ENCODE measurements at regions not wholly inside any gene's neighbourhood (a gene's known extent, or its start where the extent isn't known, plus 50 kb on each side); places are given as distances from the start of the nearest gene placed in this dataset.

DNA sequence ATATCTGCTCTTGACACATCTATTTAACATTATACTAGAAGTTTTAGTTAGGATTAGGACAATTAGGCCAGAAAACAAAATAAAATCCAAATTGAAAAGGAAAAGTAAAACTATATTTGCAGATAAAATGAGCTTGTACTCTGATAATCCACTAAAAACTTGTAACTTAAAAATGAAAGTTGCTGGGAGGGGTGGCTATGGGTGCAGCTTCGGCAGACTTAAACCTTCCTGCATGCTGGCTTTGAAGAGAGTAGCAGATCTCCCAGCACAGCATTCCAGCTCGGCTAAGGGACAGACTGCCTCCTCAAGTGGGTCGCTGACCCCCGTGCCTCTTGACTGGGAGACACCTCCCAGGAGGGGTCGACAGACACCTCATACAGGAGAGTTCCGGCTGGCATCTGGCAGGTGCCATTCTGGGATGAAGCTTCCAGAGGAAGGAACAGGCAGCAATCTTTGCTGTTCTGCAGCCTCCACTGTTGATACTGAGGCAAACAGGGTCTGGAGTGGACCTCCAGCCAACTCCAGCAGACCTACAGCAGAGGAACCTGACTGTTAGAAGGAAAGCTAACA is 2379.9 kb downstream of the ARAP2 start:
- TF ChIP-seq EZH2 (IDR thresholded peaks at IDR 0.05; ENCODE audit: low read length, missing control alignments), result no peak
- TF ChIP-seq CTCF (conservative IDR thresholded peaks at IDR 0.05 in 1 of 2, IDR thresholded peaks at IDR 0.05 in 1 of 2; ENCODE audit: low read depth in 1 of 2, low read length in 2 of 2), result no peak

Measured in fibroblast of lung (primary cell).